ENCODE measurements at regions not wholly inside any gene's neighbourhood (a gene's known extent, or its start where the extent isn't known, plus 50 kb on each side); places are given as distances from the start of the nearest gene placed in this dataset.
A peak's percentile ranks its signal among the peaks of the same experiment; 100 is the strongest.

DNA sequence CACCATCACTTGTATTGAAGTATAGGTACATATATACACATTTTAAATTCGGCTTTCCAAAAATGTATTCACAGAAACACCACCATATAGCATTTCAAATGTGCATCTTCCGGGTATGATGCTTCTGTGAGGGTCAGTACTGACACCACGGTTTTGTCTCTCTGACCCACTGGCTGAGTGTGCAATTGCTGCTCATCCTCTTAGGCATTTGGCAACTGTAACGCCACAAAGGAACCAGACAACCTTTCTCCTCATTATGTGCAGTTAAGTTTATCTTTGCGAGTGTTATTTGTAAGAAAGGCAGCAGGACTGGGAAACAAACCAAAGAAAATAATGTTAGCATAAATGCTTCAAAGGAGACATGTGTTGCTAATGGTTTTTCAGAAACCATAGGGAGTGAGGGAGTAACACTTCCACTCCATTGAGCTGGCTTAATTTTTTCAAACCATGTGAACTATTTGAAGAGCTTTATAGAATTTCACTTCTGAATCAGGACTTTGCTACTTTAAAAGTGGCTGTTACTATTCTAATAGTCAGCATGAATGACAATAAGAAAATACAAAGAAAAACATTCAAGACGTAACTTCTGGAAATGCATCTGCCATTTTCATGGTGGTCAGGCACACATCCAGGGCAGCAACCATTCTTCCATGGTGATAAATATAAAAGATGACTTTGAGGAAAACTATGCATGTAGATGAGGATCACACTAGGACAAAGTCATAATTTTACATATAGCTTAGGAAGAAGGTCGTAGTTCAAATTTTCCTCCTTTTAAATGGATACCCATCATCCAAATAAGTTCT is 423.3 kb downstream of the MZT1 start:
- intact Hi-C loops (cut with DNase I, micrococcal nuclease): no loop called here
- DNase-seq (no peak), ATAC-seq (no peak)

DNA sequence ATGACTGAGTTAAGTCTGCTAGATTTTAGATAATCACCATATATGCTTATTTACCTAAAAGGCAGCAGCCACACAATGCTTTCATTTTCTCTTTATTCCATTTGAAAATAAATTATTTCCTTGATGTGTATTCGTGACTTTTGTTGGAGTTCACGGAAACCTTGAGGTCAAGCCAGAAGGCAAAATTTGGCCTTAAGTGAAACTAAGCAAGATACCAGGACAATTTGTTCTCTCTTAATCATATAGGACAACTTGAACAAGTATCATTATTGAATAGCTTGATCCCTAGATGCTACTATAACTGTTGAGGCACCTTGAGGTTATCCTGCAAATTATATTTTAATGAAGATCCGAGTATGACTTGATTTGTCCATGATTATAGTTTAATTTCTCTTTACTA is 429.2 kb upstream of the DACH1 start:
- intact Hi-C loops (cut with DNase I, micrococcal nuclease): no loop called here
- DNase-seq (no peak), ATAC-seq (no peak)

DNA sequence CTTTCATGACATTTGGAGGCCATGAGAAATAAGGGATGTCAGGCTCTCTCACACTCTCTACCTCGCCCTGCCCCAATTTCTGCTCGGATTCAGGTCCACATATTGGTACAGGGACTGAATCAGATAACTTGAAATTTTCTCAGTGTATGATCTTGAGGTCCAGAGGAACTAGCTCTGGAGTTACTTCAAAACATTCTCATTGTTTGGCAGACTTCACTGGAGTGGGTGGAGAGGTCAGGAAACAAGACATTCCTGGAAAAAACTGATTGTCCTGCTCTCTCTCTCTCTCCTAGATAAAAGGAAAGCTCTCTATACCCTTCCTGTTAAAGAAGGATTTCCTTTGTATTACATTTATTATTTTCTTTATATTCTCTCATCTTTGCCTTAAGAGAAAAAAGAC is 428.1 kb upstream of the DACH1 start:
- intact Hi-C loops (cut with DNase I, micrococcal nuclease): no loop called here
- ATAC-seq: no peak
- no peak for DNase-seq

GRCh38 chr13:72293206-72293605 is 426.2 kb upstream of the DACH1 start:
- intact Hi-C loops (cut with DNase I, micrococcal nuclease): no loop called here
- DNase-seq: no peak
- no peak for ATAC-seq

DNA sequence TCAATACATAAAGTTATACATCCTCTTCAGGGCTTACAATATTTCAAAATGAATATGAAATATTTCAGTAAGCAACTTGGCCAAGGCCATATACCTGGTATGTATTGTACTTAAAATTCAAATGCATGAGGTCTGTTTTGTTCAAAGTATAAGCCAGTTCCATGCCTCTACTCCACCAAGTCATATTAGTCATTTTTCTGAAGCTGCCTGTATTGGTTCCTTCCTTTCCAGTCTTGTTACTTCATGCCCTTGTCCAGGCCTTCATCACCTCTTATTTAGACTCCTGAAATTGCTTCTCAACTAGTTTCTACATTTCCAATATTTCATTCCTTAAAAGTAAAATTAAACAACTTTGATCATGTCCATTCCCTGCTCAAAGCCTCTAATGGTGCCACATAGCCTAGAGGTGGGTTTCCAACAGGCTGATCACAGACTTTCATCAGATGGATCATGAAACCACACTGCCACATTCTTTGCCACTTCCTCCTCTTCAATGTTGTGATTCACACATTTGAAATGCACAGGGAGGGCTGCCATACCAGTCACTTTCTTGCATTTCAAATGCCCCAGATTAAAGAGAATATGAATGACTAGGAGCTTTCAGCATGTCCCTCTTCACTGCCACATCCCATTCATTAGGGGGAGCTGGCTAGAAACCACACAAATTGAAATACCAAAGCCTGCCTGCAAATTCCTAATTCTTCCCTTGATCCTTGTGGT is 424.1 kb upstream of the DACH1 start:
- DNase-seq: no peak
- ATAC-seq: no peak
- intact Hi-C loops (cut with DNase I, micrococcal nuclease): no loop called here

DNA sequence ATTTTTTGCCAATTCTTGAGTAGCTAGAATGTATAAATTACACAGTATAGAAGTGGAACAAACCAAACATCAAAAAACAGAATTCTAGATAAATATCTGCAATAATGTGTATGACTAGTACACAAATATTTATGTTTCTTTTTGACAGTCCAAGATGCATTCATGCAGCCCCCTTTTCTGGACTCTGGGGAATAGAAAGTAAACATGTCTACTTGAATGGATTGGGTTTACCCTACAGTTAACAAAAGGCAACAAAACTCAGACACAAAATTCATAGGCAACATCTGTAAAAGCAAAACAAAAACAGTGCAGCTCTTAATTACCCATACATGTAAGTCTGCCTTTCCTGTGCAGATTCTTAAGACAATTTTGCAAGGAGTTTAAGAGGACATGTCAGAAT is 419.4 kb upstream of the DACH1 start:
- DNase-seq (no peak), ATAC-seq (no peak)
- intact Hi-C loops (cut with DNase I, micrococcal nuclease): no loop called here

DNA sequence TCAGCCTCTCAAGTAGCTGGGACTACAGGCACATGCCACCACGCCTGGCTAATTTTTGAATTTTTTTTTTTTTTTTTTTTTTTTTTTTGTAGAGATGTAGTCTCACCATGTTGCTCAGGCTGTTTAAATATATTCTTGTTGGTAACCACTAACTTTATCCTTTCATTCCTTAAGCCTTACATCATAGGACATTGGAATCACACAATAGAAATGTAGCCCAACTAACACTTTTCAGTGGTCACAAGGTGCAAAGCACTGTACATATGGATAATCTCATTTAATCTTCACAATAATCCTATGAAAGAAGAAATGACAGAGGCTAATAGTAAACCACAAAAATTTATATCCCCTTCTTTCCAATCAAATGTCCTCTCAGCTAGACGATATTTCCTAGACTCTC is 417.8 kb upstream of the DACH1 start:
- DNase-seq (no peak), ATAC-seq (no peak)
- intact Hi-C loops (cut with DNase I, micrococcal nuclease): no loop called here

DNA sequence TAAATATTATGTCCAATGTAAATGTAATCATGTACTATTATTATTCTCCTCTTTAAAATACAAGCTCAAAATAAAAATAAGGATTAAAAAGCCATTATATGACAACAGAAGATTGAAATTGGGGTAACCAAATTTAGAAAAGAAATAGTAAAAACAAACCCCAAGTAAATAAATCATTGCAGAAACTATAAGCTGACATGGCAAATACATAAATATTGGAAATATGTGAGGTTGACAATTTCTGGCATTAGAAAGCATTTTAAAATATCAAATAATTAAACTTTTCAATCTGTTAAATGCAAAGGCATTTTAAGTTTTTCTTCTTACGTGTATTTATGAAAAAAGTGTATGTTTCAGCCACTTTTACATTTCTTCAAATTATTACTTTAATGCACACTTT is 394.7 kb upstream of the DACH1 start:
- intact Hi-C loops (cut with DNase I, micrococcal nuclease): no loop called here
- ATAC-seq (no peak), DNase-seq (no peak)

DNA sequence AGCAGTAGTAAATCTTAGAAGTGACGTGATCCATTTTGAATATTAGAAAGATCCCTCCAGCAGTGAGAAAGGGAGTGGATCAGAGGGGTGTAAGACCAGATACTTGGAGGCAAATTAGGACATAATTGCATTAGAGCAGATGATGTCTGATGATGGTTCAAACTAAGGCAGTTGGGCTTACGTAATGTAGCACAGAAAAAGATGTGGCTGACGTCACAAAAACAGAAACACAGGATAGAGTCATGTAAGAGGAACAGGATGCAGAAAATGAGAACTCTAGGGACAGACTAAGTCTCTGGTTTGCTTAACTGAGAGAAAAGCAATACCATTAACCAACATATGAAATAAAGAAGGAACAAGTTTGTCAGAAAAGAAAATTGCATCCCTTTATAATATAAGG is 392.5 kb upstream of the DACH1 start:
- intact Hi-C loops (cut with DNase I, micrococcal nuclease): no loop called here
- DNase-seq (no peak), ATAC-seq (no peak)

- ATAC-seq: no peak
- intact Hi-C loops (cut with DNase I, micrococcal nuclease): no loop called here
- no peak for DNase-seq
These were observed 391.5 kb upstream of the DACH1 start for GRCh38 chr13:72258340-72258981.

- DNase-seq: peak; percentile 25 to 27
- intact Hi-C loops (cut with DNase I, micrococcal nuclease): no loop called here
- ATAC-seq: peak; percentile 99
These were observed 388.9 kb upstream of the DACH1 start for GRCh38 chr13:72255908-72256307.

DNA sequence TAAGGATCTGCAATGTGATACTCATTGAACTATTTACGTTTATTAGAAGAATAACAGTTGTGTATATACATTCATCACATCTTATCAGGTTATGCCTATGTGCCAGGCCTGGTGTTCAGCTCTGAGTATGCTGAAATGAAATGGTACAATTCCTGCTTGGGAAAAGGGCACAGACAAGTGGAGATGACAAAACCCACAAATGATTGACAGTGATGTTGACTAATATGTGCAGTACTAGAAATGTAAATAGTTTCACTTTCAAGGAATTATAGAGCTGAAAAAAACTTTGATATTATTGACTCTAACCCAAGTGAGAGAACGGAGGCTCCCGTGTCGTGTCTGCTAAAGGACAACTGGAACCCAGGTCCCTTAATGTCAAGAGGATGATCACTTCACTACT is 386.8 kb upstream of the DACH1 start:
- DNase-seq (no peak), ATAC-seq (no peak)
- intact Hi-C loops (cut with DNase I, micrococcal nuclease): no loop called here

DNA sequence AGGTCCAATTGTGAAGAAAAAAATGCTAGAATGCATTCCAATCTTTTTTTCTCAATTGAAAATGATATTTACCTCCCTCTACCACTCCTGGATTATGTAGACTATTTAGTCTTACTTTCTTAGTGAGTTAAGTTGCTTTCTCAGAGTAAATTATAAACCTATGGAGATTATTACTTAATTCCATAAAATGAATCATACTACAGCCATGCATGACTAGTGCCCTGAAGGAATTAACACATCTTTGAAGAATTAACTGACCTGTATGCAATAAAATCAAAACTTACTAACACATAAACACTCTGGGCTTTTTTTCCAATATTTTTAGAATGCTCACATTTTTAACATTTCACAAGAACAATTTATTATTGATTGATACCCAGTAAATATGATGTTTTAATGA is 379.4 kb upstream of the DACH1 start:
- DNase-seq (no peak), ATAC-seq (no peak)
- intact Hi-C loops (cut with DNase I, micrococcal nuclease): no loop called here

GRCh38 chr13:72244788-72245187 is 377.8 kb upstream of the DACH1 start:
- DNase-seq (no peak), ATAC-seq (no peak)
- intact Hi-C loops (cut with DNase I, micrococcal nuclease): no loop called here

DNA sequence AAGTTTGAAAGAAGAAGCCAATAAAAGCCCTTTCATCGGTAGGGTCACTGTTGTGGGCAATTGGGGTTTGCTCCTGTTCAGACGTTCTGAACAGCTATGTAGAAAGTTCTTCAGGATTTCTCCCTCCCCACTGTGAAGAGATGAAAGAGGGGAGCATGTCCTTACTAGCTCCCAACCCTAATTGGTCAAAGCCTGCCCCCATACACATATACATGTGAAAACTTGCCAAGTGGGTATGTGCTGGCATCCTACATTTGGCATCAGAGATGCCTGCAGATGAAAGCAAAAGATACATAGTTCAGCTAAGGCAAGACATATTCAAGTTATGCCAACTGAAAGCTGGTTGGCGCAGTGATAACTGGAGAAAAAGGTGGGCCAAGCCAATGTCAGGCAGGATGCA is 363.1 kb upstream of the DACH1 start:
- DNase-seq (no peak), ATAC-seq (no peak)
- intact Hi-C loops (cut with DNase I, micrococcal nuclease): no loop called here

GRCh38 chr13:72229067-72229466 is 362.1 kb upstream of the DACH1 start:
- no peak for DNase-seq
- intact Hi-C loops (cut with DNase I, micrococcal nuclease): no loop called here

GRCh38 chr13:72221276-72221962 is 354.4 kb upstream of the DACH1 start:
- peak; percentile 37 to 48 for DNase-seq
- intact Hi-C loops (cut with DNase I, micrococcal nuclease): no loop called here
- peak; percentile 93 for ATAC-seq

More at GRCh38 chr13:72229067-72229466, 362.1 kb upstream of the DACH1 start:
- no peak for ATAC-seq

GRCh38 chr13:72218966-72219365 is 352.0 kb upstream of the DACH1 start:
- DNase-seq (no peak), ATAC-seq (no peak)
- intact Hi-C loops (cut with DNase I, micrococcal nuclease): no loop called here

GRCh38 chr13:72217142-72217541 is 350.1 kb upstream of the DACH1 start:
- intact Hi-C loops (cut with DNase I, micrococcal nuclease): no loop called here
- DNase-seq (no peak), ATAC-seq (no peak)

All from left colon (tissue), 2 donors.